Uterus (tissue), 3 donors: ENCODE measurements at regions not wholly inside any gene's neighbourhood (a gene's known extent, or its start where the extent isn't known, plus 50 kb on each side); places are given as distances from the start of the nearest gene placed in this dataset.

Source experiments
- DNase-seq, 2 donors: peaks; one replicate each; pipeline ENCODE4 v3.0.0-alpha.2; 2019 to 2020
- H3K27ac ChIP-seq, 2 donors: fragments of 200-600 bp; sonication (generic); 1 replicate in 1 of 2; 2 replicates in 1 of 2; pipeline ENCODE4 v1.5.1; 2016 to 2018
- H3K27me3 ChIP-seq, 2 donors: fragments of 200-600 bp; sonication (generic); one replicate each; pipeline ENCODE4 v1.5.1; 2018 to 2019; ENCODE audit warnings: control low read depth in 1 of 2
- H3K36me3 ChIP-seq, 2 donors: fragments of 200-600 bp; sonication (generic); one replicate each; pipeline ENCODE4 v1.5.1; 2019; ENCODE audit warnings: control low read depth in 1 of 2
- H3K4me1 ChIP-seq, 2 donors: fragments of 200-600 bp; sonication (generic); one replicate each; pipeline ENCODE4 v1.5.1; 2018 to 2019; ENCODE audit warnings: control low read depth in 1 of 2
- H3K4me3 ChIP-seq, 2 donors: fragments of 200-600 bp; sonication (generic); 1 replicate in 1 of 2; 2 replicates in 1 of 2; pipeline ENCODE4 v1.5.1; 2018 to 2019; ENCODE audit warnings: mild to moderate bottlenecking in 1 of 2
- H3K9me3 ChIP-seq, 2 donors: fragments of 200-600 bp; sonication (generic); one replicate each; pipeline ENCODE4 v1.5.1; 2019; ENCODE audit warnings: control low read depth in 1 of 2
- POLR2A ChIP-seq, 2 donors: fragments of 450-650 bp; IDR thresholded peaks; one replicate each; pipeline ENCODE4 v1.6.1; 2016; ENCODE audit warnings: antibody characterized with exemption in 2 of 2, mild to moderate bottlenecking in 1 of 2, moderate library complexity in 1 of 2
- intact Hi-C: fragments of 100-400 bp; cut with DNase I; formaldehyde crosslinking; loops from one replicate; pipeline ENCODE4 v1.15.1; 2023; ENCODE audit warnings: low total_unique reads
- TF ChIP-seq, protein P1 (sequence below), 4 experiments: fragments of 200-600 bp in 2 of 4; fragments of 450-650 bp in 2 of 4; sonication (generic) in 2 of 4; IDR thresholded peaks; one replicate each; pipeline ENCODE4 v1.5.1; 2016 to 2019; ENCODE audit warnings: antibody characterized with exemption in 4 of 4, mild to moderate bottlenecking in 2 of 4, moderate library complexity in 1 of 4
- donor health status: DM: yes; HTN: yes; CAD: no.

DNA sequence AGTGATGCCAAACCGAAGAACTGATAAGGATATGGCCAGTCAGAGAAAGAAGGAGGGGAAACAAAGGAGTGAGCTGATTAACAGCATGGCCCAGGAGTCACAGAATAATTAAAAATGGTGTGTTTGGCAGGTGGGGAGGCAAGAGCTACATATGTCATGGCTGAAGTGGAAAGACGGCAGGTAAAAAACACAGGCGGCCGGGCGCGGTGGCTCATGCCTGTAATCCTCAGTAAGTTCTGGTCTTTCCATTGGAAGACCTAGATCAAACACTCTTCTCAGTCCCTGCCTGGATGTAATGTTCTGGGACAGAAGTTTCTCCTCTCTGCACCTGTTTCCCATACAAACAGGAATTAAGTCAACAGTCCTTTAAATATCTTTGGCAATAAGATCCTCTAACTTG lies 503.9 kb downstream of the STIM2 start:
- Histone ChIP-seq H3K9me3 (no peaks in the 10 kb centered on the region), H3K27ac (no peak overlapping the region), H3K36me3 (no peaks in the 10 kb centered on the region), H3K27me3 (no peaks in the 10 kb centered on the region), H3K4me1 (no peaks in the 10 kb centered on the region), H3K4me3 (no peak overlapping the region)
- intact Hi-C loops = no loop called here
- DNase-seq = no peak
- TF ChIP-seq POLR2A (IDR thresholded peaks at IDR 0.05) = no peak
- TF ChIP-seq, protein P1, sequence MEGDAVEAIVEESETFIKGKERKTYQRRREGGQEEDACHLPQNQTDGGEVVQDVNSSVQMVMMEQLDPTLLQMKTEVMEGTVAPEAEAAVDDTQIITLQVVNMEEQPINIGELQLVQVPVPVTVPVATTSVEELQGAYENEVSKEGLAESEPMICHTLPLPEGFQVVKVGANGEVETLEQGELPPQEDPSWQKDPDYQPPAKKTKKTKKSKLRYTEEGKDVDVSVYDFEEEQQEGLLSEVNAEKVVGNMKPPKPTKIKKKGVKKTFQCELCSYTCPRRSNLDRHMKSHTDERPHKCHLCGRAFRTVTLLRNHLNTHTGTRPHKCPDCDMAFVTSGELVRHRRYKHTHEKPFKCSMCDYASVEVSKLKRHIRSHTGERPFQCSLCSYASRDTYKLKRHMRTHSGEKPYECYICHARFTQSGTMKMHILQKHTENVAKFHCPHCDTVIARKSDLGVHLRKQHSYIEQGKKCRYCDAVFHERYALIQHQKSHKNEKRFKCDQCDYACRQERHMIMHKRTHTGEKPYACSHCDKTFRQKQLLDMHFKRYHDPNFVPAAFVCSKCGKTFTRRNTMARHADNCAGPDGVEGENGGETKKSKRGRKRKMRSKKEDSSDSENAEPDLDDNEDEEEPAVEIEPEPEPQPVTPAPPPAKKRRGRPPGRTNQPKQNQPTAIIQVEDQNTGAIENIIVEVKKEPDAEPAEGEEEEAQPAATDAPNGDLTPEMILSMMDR (IDR thresholded peaks at IDR 0.05) = no peak

DNA sequence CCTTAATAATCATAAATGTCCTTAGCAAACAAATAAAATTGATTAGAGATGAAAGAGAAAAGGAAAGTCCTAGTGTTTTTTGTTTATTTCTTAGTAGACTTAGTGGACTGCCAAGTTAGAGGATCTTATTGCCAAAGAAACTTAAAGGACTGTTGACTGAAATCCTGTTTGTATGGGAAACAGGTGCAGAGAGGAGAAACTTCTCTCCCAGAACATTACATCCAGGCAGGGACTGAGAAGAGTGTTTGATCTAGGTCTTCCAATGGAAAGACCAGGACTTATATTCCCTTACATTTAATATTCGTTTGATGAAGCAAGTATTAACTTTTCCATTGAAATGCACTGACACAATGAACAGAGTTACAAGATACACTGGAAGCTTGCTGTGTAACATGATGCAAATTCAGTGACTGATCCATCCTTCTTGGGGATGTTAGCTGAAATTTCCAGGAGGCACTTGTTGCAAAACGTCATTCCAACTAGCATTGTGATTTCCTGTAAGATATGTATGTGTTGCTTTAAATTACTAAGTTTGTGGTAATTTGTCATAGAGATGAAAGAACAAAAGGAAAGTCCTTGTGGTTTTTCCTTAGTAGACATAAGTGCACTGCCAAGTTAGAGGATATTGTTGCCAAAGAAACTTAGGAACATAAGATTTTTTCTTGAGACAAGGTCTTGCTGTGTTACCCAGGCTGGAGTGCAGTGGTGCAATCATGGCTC lies 505.6 kb downstream of the STIM2 start:
- no peak for DNase-seq
- no peak overlapping the region for H3K4me3 ChIP-seq
- H3K27me3 ChIP-seq = no peaks in the 10 kb centered on the region
- intact Hi-C loops = no loop called here
- H3K27ac ChIP-seq = no peak overlapping the region
- no peaks in the 10 kb centered on the region for H3K36me3 ChIP-seq
- no peak for TF ChIP-seq POLR2A (IDR thresholded peaks at IDR 0.05)
- TF ChIP-seq, protein P1 (IDR thresholded peaks at IDR 0.05) = no peak
- H3K9me3 ChIP-seq = no peaks in the 10 kb centered on the region
- H3K4me1 ChIP-seq = no peaks in the 10 kb centered on the region

DNA sequence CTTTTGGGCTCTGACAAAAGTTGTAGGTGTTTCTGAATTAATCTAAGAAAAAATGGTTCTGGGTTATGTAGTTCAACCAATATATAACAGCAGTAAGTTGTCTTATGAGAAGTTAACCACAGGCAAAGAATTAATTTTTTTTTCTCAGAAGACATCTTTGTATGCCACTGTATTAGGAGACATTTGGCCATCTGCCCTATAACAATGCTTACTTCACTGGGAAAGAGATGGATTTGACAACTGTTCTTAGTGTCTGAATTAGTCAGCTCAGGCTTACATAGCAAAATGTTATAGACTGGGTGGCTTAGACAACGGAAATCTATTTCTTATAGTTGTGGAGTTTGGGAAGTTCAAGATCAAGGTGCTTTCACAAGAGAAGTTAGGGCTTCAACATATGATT lies 508.1 kb downstream of the STIM2 start:
- intact Hi-C loops = no loop called here
- no peak overlapping the region for H3K27ac ChIP-seq
- DNase-seq = no peak
- no peaks in the 10 kb centered on the region for H3K36me3 ChIP-seq
- no peak for TF ChIP-seq POLR2A (IDR thresholded peaks at IDR 0.05)
- TF ChIP-seq, protein P1 (IDR thresholded peaks at IDR 0.05) = no peak
- no peak overlapping the region for H3K4me3 ChIP-seq
- H3K4me1 ChIP-seq = no peaks in the 10 kb centered on the region
- H3K9me3 ChIP-seq = no peaks in the 10 kb centered on the region
- no peaks in the 10 kb centered on the region for H3K27me3 ChIP-seq

DNA sequence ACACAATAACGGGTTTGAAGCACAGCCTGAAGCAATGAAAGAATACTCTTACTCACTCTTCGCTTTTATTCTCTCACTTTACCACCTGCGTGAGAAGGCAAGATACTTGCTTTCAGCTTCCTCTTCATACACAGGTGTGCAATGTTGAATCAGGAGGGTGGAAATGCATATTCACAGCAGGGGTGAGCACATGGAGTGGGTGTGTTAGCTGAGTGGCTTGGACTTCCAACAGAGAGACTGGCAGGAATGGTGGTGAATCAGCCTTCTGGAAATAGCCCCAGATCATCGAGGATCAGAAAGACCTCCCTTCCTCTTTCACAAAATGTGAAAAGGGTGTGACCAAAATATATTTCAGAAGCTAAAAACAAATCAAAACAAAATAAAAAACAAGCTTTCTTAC lies 521.2 kb downstream of the STIM2 start:
- intact Hi-C loops = no loop called here
- H3K36me3 ChIP-seq = no peaks in the 10 kb centered on the region
- no peak for TF ChIP-seq POLR2A (IDR thresholded peaks at IDR 0.05)
- TF ChIP-seq, protein P1 (IDR thresholded peaks at IDR 0.05) = no peak
- no peaks in the 10 kb centered on the region for H3K4me1 ChIP-seq
- H3K27me3 ChIP-seq = no peaks in the 10 kb centered on the region
- no peak for DNase-seq
- H3K4me3 ChIP-seq = no peak overlapping the region
- H3K27ac ChIP-seq = no peak overlapping the region
- no peaks in the 10 kb centered on the region for H3K9me3 ChIP-seq

DNA sequence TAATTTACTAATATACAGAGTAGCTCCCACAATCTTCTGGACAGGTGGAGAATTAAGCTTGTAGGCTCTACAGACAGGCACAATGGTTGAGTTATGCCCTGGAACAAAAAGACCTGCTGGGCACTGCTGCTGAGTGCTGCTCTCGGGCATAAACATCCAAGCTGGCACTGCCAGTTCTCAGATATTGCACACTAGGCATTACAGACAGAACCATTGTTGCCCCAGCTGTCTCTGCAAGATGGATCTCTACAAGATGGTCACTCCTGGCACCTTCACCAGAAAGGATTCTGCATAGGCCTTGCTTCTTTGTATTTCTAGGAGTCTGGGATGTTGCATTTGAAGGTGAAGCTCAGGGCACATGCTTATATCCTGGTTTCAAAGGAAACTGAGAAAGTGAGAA lies 527.1 kb downstream of the STIM2 start:
- intact Hi-C loops = no loop called here
- no peak for TF ChIP-seq POLR2A (IDR thresholded peaks at IDR 0.05)
- TF ChIP-seq, protein P1 (IDR thresholded peaks at IDR 0.05) = no peak
- no peaks in the 10 kb centered on the region for H3K36me3 ChIP-seq

More for the DNA sequence above, 527.1 kb downstream of the STIM2 start:
- Histone ChIP-seq H3K4me3 (no peak overlapping the region), H3K9me3 (no peaks in the 10 kb centered on the region), H3K27me3 (no peaks in the 10 kb centered on the region), H3K27ac (no peak overlapping the region), H3K4me1 (no peaks in the 10 kb centered on the region)
- no peak for DNase-seq
